GM10266 (cell line): ENCODE measurements at regions not wholly inside any gene's neighbourhood (a gene's known extent, or its start where the extent isn't known, plus 50 kb on each side); places are given as distances from the start of the nearest gene placed in this dataset.
"Not testable (repeated sequence)": the region's sequence is repeated elsewhere in the genome, so short reads cannot be mapped to it uniquely, and the experiment has no call there.

Source experiments
- DNase-seq: peaks from one replicate; pipeline ENCODE4 v3.0.0; 2012; ENCODE audit errors: extremely low spot score
- CTCF ChIP-seq: IDR thresholded peaks from 2 replicates; pipeline ENCODE4 v1.5.1; 2012; ENCODE audit warnings: mild to moderate bottlenecking, low read depth; ENCODE audit not compliant: control insufficient read depth, insufficient read depth; ENCODE audit errors: missing control alignments

- no peak for TF ChIP-seq CTCF
- DNase-seq = no peak
Measured at GRCh38 chr5:159680095-159680494, 236.2 kb upstream of the ADRA1B start.

- no peak for DNase-seq
- no peak for TF ChIP-seq CTCF
Measured at GRCh38 chr5:159681661-159682060, 234.6 kb upstream of the ADRA1B start.

GRCh38 chr5:159682623-159683022 lies 233.7 kb upstream of the ADRA1B start:
- no peak for TF ChIP-seq CTCF
- no peak for DNase-seq

GRCh38 chr5:159687892-159688291 lies 228.4 kb upstream of the ADRA1B start:
- DNase-seq = not testable (repeated sequence)

GRCh38 chr5:159695741-159696294 lies 220.5 kb upstream of the ADRA1B start:
- no peak for DNase-seq
- TF ChIP-seq CTCF = no peak

- TF ChIP-seq CTCF = no peak
Measured at GRCh38 chr5:159697530-159697929, 218.8 kb upstream of the ADRA1B start.

GRCh38 chr5:159698322-159698721 lies 218.0 kb upstream of the ADRA1B start:
- DNase-seq = no peak
- TF ChIP-seq CTCF = no peak

More at GRCh38 chr5:159697530-159697929, 218.8 kb upstream of the ADRA1B start:
- DNase-seq = no peak

GRCh38 chr5:159700016-159700415 lies 216.3 kb upstream of the ADRA1B start:
- DNase-seq = no peak
- TF ChIP-seq CTCF = no peak
